Adrenal gland (tissue), 9 donors: ENCODE measurements at regions not wholly inside any gene's neighbourhood (a gene's known extent, or its start where the extent isn't known, plus 50 kb on each side); places are given as distances from the start of the nearest gene placed in this dataset.

ENCODE experiments used
- DNase-seq, 7 donors: peaks; one replicate each; pipeline ENCODE4 v3.0.0-alpha.2; 2019 to 2020
- H3K27ac ChIP-seq, 5 donors: fragments of 200-600 bp; sonication (generic) in 4 of 5; 1 replicate in 3 of 5; 2 replicates in 2 of 5; pipeline versions ENCODE4 v1.5.1 to v1.8.0; 2016 to 2020; ENCODE audit warnings: mild to moderate bottlenecking in 1 of 5
- H3K27me3 ChIP-seq: fragments of 200-600 bp; 2 replicates; pipeline ENCODE4 v1.8.0; 2021
- H3K36me3 ChIP-seq, 2 donors: fragments of 200-600 bp; replicated peaks in 1 of 2; 1 replicate in 1 of 2; 2 replicates in 1 of 2; pipeline versions ENCODE4 v1.5.1 to v1.8.0; 2018 to 2022
- H3K4me1 ChIP-seq, 2 donors: fragments of 200-600 bp; replicated peaks in 1 of 2; 1 replicate in 1 of 2; 2 replicates in 1 of 2; pipeline versions ENCODE4 v1.5.1 to v1.8.0; 2018 to 2021
- H3K4me3 ChIP-seq, 4 donors: fragments of 200-600 bp; sonication (generic) in 3 of 4; one replicate each; pipeline ENCODE4 v1.5.1; 2016 to 2018
- H3K9me3 ChIP-seq, 3 donors: fragments of 200-600 bp; sonication (generic) in 1 of 3; replicated peaks in 1 of 3; 1 replicate in 2 of 3; 2 replicates in 1 of 3; pipeline versions ENCODE4 v1.5.1 to v1.8.0; 2016 to 2021
- POLR2A ChIP-seq, 2 donors: fragments of 450-650 bp; IDR thresholded peaks; one replicate each; pipeline ENCODE4 v1.6.1; 2017; ENCODE audit warnings: antibody characterized with exemption in 2 of 2, mild to moderate bottlenecking in 2 of 2, moderate library complexity in 1 of 2
- WGBS, 4 donors: extraction: QIAGEN DNeasy Blood & Tissue Kit in 2 of 4; methylation state at CpG; one replicate each; pipeline versions ENCODE4 v1.1.5 to v1.1.7; 2013 to 2017; 5-methylcytosine and 5-hydroxymethylcytosine counted together
- intact Hi-C, 2 donors: fragments of 100-400 bp; cut with DNase I; formaldehyde crosslinking; loops; one replicate each; pipeline versions ENCODE4 v1.14.1 to v1.15.0; 2022 to 2023
- TF ChIP-seq, protein P1 (sequence below), 6 experiments: fragments of 450-650 bp in 4 of 6; fragments of 200-600 bp in 2 of 6; sonication (generic) in 1 of 6; IDR thresholded peaks; 1 replicate in 5 of 6; 2 replicates in 1 of 6; pipeline versions ENCODE4 v1.5.1 to v1.8.0; 2016 to 2021; ENCODE audit warnings: antibody characterized with exemption in 6 of 6, mild to moderate bottlenecking in 2 of 6, moderate library complexity in 1 of 6
- donor health status: healthy with polysubstance abuse.
- donor health status: Bipolar disorder and iron deficiency.
- donor health status: DM: yes; HTN: yes; CAD: no.
- donor health status: DM: no; HTN: no; CAD: no.
- donor health status: DM: no; HTN: no; CAD: no.

DNA sequence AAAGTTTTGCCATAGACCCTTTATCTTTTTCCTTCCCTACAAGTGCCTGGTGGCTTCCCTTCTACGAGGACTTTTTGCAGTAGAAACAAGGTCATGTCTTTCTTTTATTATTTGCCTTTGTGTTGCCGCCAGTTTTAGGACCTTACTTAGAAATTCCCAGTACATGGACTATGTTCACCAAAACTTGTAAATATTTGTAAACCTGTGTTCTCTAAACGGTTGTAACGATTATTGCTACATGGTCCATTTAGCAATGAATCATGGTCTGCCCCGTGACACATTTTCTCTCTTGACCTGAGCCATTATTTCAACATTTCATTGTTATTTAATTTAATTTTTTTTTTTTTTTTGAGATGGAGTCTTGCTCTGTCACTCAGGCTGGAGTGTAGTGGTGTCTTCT, 110.7 kb downstream of the MFAP3L start:
- TF ChIP-seq, protein P1, sequence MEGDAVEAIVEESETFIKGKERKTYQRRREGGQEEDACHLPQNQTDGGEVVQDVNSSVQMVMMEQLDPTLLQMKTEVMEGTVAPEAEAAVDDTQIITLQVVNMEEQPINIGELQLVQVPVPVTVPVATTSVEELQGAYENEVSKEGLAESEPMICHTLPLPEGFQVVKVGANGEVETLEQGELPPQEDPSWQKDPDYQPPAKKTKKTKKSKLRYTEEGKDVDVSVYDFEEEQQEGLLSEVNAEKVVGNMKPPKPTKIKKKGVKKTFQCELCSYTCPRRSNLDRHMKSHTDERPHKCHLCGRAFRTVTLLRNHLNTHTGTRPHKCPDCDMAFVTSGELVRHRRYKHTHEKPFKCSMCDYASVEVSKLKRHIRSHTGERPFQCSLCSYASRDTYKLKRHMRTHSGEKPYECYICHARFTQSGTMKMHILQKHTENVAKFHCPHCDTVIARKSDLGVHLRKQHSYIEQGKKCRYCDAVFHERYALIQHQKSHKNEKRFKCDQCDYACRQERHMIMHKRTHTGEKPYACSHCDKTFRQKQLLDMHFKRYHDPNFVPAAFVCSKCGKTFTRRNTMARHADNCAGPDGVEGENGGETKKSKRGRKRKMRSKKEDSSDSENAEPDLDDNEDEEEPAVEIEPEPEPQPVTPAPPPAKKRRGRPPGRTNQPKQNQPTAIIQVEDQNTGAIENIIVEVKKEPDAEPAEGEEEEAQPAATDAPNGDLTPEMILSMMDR (IDR thresholded peaks at IDR 0.05): no peak
- TF ChIP-seq POLR2A (IDR thresholded peaks at IDR 0.05): no peak
- no peak for DNase-seq
- intact Hi-C loops: no loop called here
- Histone ChIP-seq H3K4me3 (no peak overlapping the region), H3K9me3 (no peaks in the 10 kb centered on the region), H3K4me1 (no peaks in the 10 kb centered on the region), H3K27ac (no peak overlapping the region), H3K27me3 (no peaks in the 10 kb centered on the region), H3K36me3 (no peaks in the 10 kb centered on the region)
- 68 to 75% (median 73%) methylated on average over 5 of the region's 5 CpGs for WGBS, 4 donors

DNA sequence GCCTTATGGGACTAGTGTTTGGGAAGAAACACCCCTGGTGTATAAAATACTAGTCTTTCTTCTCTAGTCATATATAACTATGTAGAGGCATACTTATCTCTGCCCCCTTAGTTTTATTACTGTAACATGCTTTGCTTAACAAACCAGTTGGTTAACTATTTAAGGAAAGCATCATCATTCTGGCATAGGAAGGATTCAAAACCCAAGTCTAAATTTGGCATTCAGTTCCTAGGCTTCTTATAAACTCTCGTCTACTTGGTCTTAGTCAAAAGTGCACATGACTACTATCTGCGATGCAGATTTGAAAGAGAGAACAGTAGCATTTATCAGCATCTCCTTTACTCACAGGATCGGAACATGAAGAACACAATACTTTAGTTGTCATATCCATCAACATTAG, 111.3 kb downstream of the MFAP3L start:
- TF ChIP-seq, protein P1 (IDR thresholded peaks at IDR 0.05): no peak
- no peak for TF ChIP-seq POLR2A (IDR thresholded peaks at IDR 0.05)
- 82 to 94% (median 86%) methylated on average over 3 of the region's 3 CpGs for WGBS, 4 donors
- Histone ChIP-seq H3K4me3 (no peak overlapping the region), H3K27ac (no peak overlapping the region), H3K36me3 (no peaks in the 10 kb centered on the region), H3K9me3 (no peaks in the 10 kb centered on the region), H3K4me1 (no peaks in the 10 kb centered on the region), H3K27me3 (no peaks in the 10 kb centered on the region)
- no peak for DNase-seq
- intact Hi-C loops: no loop called here

DNA sequence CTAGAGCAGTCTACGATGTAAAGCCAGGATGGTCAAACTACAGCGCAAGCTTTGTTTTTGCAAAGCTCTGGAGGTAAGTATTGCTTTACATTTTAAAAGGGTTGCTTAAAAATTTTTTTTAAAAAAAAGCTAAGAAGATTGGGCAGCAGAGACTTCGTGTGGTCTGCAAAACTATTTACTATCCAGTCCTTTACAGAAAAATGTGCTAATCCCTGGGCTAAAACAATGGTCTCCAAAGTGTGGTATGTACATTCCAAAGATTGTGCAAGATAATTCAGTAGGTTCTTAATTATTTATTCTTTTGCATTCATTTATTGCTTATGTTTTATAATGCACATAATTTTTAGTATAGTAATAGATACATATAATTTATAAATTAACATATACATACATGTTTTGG, 113.2 kb downstream of the MFAP3L start:
- Histone ChIP-seq H3K36me3 (no peaks in the 10 kb centered on the region), H3K27me3 (no peaks in the 10 kb centered on the region), H3K4me3 (no peak overlapping the region), H3K4me1 (no peaks in the 10 kb centered on the region), H3K27ac (no peak overlapping the region), H3K9me3 (no peaks in the 10 kb centered on the region)
- no peak for TF ChIP-seq POLR2A (IDR thresholded peaks at IDR 0.05)
- TF ChIP-seq, protein P1 (IDR thresholded peaks at IDR 0.05): no peak
- intact Hi-C loops: no loop called here
- WGBS, 4 donors: 90 to 95% (median 91%) methylated on average over 3 of the region's 3 CpGs
- no peak for DNase-seq

DNA sequence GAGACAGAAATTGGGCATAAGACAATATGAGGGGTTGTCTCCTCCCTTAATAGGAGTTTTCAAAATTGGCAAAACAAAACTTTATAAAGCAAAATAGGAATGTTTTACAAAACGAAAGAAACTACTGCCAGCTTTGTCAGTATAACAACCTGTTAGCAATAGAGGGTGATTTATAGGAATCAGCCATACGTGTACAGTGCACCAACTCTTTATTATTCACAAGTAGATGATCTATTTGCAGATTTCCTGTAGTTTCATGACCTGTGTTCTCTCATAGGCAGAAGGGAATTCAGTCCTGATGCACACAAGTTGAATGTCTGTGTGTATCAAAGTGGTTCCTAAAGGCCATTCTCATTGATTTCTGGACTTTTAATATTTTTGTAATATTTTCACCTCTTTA, 116.3 kb downstream of the MFAP3L start:
- TF ChIP-seq, protein P1 (IDR thresholded peaks at IDR 0.05): no peak
- TF ChIP-seq POLR2A (IDR thresholded peaks at IDR 0.05): no peak
- 61 to 71% (median 69%) methylated on average over 2 of the region's 2 CpGs for WGBS, 4 donors
- Histone ChIP-seq H3K36me3 (no peaks in the 10 kb centered on the region), H3K27ac (no peak overlapping the region), H3K27me3 (no peaks in the 10 kb centered on the region), H3K4me3 (no peak overlapping the region), H3K9me3 (no peaks in the 10 kb centered on the region), H3K4me1 (no peaks in the 10 kb centered on the region)
- DNase-seq: no peak
- intact Hi-C loops: no loop called here
